CD4-positive, alpha-beta T cell (primary cell): ENCODE measurements at regions not wholly inside any gene's neighbourhood (a gene's known extent, or its start where the extent isn't known, plus 50 kb on each side); places are given as distances from the start of the nearest gene placed in this dataset.

ENCODE experiments used
- ATAC-seq: fragments of 200-7000 bp; cut with Tn5 transposase; one replicate; pipeline ENCODE4 v1.10.0; 2022; ENCODE audit warnings: mild to moderate bottlenecking; ENCODE audit not compliant: poor library complexity
- CTCF ChIA-PET: fragments of 350-600 bp; sonication (Branson Sonifier 250); formaldehyde crosslinking; loops from one replicate; lab custom pipeline; 2021; ENCODE audit warnings: antibody characterized with exemption, inconsistent platforms; lab: Charles Lee
- POLR2A ChIA-PET: fragments of 350-600 bp; sonication (Branson Sonifier 250); formaldehyde crosslinking; loops from one replicate; lab custom pipeline; 2021; ENCODE audit warnings: antibody characterized with exemption, inconsistent platforms; lab: Charles Lee
- DNase-seq, 14 experiments: peaks; one replicate each; pipeline ENCODE4 v3.0.0-alpha.2; 2013 to 2020; ENCODE audit warnings: mixed read lengths in 2 of 14
- H3K27ac ChIP-seq, 2 donors: one replicate each; pipeline versions ENCODE4 v1.5.1 to v1.7.0; 2013; ENCODE audit warnings: low read length in 2 of 2, low read depth in 1 of 2, mild to moderate bottlenecking in 1 of 2
- H3K27me3 ChIP-seq, 2 experiments: 1 replicate in 1 of 2; 2 replicates in 1 of 2; pipeline versions ENCODE4 v1.6.1 to v1.7.0; 2013; ENCODE audit warnings: low read length in 2 of 2, control low read depth in 1 of 2, mild to moderate bottlenecking in 1 of 2, moderate library complexity in 1 of 2; ENCODE audit not compliant: insufficient read depth in 2 of 2, control insufficient read depth in 1 of 2
- H3K36me3 ChIP-seq: one replicate; pipeline ENCODE4 v1.6.1; 2013; ENCODE audit warnings: low read length, control low read depth; ENCODE audit not compliant: insufficient read depth
- H3K4me1 ChIP-seq: one replicate; pipeline ENCODE4 v1.6.1; 2013; ENCODE audit warnings: low read length, control low read depth; ENCODE audit not compliant: insufficient read depth
- H3K4me3 ChIP-seq: one replicate; pipeline ENCODE4 v1.5.1; 2013; ENCODE audit warnings: mild to moderate bottlenecking, low read length, moderate library complexity
- H3K9me3 ChIP-seq, 2 experiments: 1 replicate in 1 of 2; 2 replicates in 1 of 2; pipeline versions ENCODE4 v1.6.1 to v1.7.0; 2013; ENCODE audit warnings: low read length in 2 of 2, mild to moderate bottlenecking in 2 of 2, control low read depth in 1 of 2, moderate library complexity in 1 of 2; ENCODE audit not compliant: control insufficient read depth in 1 of 2, insufficient read depth in 1 of 2
- H3K27ac Mint-ChIP-seq: one replicate; pipeline ENCODE4 v1.8.0; 2020; ENCODE audit warnings: mixed read lengths
- H3K27me3 Mint-ChIP-seq: one replicate; pipeline ENCODE4 v1.8.0; 2021; ENCODE audit warnings: mixed read lengths
- H3K36me3 Mint-ChIP-seq: one replicate; pipeline ENCODE4 v1.8.0; 2021; ENCODE audit warnings: low read depth, mixed read lengths
- H3K4me1 Mint-ChIP-seq: one replicate; pipeline ENCODE4 v1.8.0; 2021; ENCODE audit warnings: low read depth, mixed read lengths
- H3K4me3 Mint-ChIP-seq: one replicate; pipeline ENCODE4 v1.8.0; 2020; ENCODE audit warnings: mild to moderate bottlenecking, mixed read lengths
- H3K9me3 Mint-ChIP-seq: one replicate; pipeline ENCODE4 v1.8.0; 2020; ENCODE audit warnings: mixed read lengths
- intact Hi-C, 2 experiments: fragments of 100-400 bp; cut with DNase I in 1 of 2; cut with micrococcal nuclease in 1 of 2; formaldehyde crosslinking; loops; one replicate each; pipeline versions ENCODE4 v1.15.1 to v1.9.0; 2023 to 2025; cut with DNase I, micrococcal nuclease
- TF ChIP-seq, protein P1 (sequence below): fragments of 200-600 bp; IDR thresholded peaks from one replicate; pipeline ENCODE4 v1.8.0; 2022; ENCODE audit warnings: antibody characterized with exemption, mild to moderate bottlenecking

DNA sequence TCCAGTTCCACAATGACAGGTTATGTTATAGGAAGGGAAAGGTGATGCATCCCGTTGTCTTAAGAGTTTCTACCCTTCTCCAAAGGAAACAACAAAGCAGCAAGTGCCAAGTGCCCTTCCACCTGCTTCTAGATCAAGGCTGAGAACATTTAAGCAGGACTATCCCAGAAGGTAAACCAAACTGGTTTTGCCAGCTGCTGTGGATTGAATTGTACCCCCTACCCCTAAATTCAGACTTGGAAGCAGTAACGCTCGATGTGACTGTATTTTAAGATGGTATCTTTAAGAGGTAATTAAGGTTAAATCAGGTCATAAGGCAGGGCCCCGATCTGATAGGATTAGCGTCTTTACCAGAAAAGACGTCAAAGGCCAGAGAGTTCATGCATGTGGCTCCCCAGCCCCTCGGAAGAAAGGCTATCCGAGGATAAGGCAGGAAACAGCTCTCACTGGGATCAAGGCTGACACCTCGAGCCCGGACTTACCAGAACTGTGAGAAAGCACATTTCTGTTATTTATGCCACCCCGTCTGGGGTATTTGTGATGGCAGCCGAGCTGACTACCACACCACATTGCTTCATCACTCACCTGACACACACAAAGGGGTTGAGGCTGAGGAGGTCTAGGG lies 179.1 kb upstream of the RAI14 start:
- peaks cover 37% of the 10 kb centered on the region for H3K27me3 Mint-ChIP-seq
- Histone ChIP-seq H3K4me1 (no peaks in the 10 kb centered on the region), H3K27me3 (no peaks in the 10 kb centered on the region), H3K27ac (no peak overlapping the region), H3K4me3 (no peak overlapping the region), H3K36me3 (no peaks in the 10 kb centered on the region), H3K9me3 (no peaks in the 10 kb centered on the region)
- H3K4me1 Mint-ChIP-seq, result no peaks in the 10 kb centered on the region
- ATAC-seq, result no peak
- no peaks in the 10 kb centered on the region for H3K36me3 Mint-ChIP-seq
- ChIA-PET CTCF (interaction anchor here (1.2 kb wide), 1 partner anchor 9 kb away, joined by 6 read pairs; no protein-coding TSS in a partner anchor), POLR2A (no interaction called here)
- intact Hi-C loops, result no loop called here
- no peak for DNase-seq
- no peak overlapping the region for H3K4me3 Mint-ChIP-seq
- H3K9me3 Mint-ChIP-seq, result no peaks in the 10 kb centered on the region
- TF ChIP-seq, protein P1, sequence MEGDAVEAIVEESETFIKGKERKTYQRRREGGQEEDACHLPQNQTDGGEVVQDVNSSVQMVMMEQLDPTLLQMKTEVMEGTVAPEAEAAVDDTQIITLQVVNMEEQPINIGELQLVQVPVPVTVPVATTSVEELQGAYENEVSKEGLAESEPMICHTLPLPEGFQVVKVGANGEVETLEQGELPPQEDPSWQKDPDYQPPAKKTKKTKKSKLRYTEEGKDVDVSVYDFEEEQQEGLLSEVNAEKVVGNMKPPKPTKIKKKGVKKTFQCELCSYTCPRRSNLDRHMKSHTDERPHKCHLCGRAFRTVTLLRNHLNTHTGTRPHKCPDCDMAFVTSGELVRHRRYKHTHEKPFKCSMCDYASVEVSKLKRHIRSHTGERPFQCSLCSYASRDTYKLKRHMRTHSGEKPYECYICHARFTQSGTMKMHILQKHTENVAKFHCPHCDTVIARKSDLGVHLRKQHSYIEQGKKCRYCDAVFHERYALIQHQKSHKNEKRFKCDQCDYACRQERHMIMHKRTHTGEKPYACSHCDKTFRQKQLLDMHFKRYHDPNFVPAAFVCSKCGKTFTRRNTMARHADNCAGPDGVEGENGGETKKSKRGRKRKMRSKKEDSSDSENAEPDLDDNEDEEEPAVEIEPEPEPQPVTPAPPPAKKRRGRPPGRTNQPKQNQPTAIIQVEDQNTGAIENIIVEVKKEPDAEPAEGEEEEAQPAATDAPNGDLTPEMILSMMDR, result no peak
- no peak overlapping the region for H3K27ac Mint-ChIP-seq

DNA sequence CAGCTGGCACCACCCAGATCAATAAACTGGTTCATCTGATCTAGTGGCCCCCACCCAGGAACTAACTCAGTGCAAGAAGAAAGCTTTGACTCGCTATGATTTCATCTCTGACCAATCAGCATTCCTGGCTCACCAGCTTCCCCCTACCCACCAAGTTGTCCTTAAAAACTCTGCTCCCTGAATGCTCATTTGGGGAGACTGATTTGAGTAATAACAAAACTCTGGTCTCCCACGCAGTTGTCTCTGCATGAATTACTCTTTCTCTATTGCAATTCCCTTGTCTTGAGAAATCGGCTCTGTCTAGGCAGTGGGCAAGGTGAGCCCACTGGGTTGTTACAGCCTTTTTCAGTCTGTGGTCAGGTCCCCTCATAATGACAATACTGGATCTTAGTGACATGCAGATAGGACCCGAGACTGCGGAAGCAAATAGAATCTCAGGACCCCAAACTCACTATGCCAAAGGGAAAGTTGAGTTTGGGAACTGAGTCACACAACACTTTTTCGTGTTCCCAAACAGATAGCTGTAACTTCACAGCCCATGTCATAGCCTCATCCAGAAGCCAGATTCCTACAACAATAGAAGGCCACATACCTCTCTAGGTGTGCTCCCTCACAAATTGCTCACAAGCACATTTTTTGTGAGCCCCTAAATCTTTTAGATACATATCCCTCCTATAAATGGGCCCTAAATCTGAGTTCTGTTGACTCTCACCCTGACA lies 175.2 kb upstream of the RAI14 start:
- Histone ChIP-seq H3K27ac (no peak overlapping the region), H3K4me1 (no peaks in the 10 kb centered on the region), H3K4me3 (no peak overlapping the region), H3K27me3 (no peaks in the 10 kb centered on the region), H3K36me3 (no peaks in the 10 kb centered on the region), H3K9me3 (no peaks in the 10 kb centered on the region)
- no peak for DNase-seq
- Mint-ChIP-seq H3K9me3 (no peaks in the 10 kb centered on the region), H3K27ac (no peak overlapping the region), H3K4me1 (peaks cover under 1% of the 10 kb centered on the region), H3K27me3 (peaks cover 37% of the 10 kb centered on the region), H3K36me3 (no peaks in the 10 kb centered on the region), H3K4me3 (no peak overlapping the region)
- no peak for ATAC-seq
- intact Hi-C loops, result no loop called here
- TF ChIP-seq, protein P1, result no peak
- CTCF ChIA-PET, result no interaction called here
- POLR2A ChIA-PET, result no interaction called here

DNA sequence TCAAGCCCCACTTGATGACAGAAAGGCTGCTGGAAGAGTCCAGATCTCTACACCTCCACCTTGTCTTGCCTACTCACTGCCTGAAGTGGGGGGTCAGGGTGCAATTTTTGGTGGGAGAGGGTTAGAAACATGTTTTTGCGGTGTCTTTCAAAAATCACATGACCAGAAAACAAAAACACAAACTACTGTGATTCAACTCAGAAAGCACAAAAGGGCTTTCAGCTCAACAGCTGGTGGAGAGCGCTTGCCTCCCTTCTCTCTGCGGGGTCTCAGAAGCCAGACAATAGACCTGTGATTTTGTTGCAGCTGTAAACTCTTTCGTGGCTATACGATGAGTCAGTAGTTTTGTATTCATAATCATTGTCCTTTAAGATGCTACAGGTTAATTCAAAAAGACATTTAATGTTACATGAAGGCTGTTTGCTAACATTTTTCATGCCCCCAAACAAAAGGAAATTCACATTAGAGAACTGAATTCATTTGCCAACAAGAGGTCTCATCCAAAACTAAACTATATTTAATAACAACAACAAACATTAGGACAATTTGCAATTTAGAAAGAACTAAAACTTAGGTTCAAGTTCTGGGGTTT lies 172.6 kb upstream of the RAI14 start:
- TF ChIP-seq, protein P1, result no peak
- intact Hi-C loops, result no loop called here

More for the DNA sequence above, 172.6 kb upstream of the RAI14 start:
- DNase-seq (no peak), ATAC-seq (no peak)
- no peak overlapping the region for H3K27ac ChIP-seq
- Mint-ChIP-seq H3K4me3 (no peak overlapping the region), H3K4me1 (peaks cover 5% of the 10 kb centered on the region), H3K27me3 (peaks cover 51% of the 10 kb centered on the region), H3K9me3 (no peaks in the 10 kb centered on the region), H3K36me3 (no peaks in the 10 kb centered on the region), H3K27ac (no peak overlapping the region)
- ChIA-PET POLR2A (no interaction called here), CTCF (no interaction called here)
- H3K4me3 ChIP-seq, result no peak overlapping the region
- H3K9me3 ChIP-seq, result no peaks in the 10 kb centered on the region
- H3K4me1 ChIP-seq, result no peaks in the 10 kb centered on the region
- H3K36me3 ChIP-seq, result no peaks in the 10 kb centered on the region
- no peaks in the 10 kb centered on the region for H3K27me3 ChIP-seq
